ENCODE measurements at regions not wholly inside any gene's neighbourhood (a gene's known extent, or its start where the extent isn't known, plus 50 kb on each side); places are given as distances from the start of the nearest gene placed in this dataset.

DNA sequence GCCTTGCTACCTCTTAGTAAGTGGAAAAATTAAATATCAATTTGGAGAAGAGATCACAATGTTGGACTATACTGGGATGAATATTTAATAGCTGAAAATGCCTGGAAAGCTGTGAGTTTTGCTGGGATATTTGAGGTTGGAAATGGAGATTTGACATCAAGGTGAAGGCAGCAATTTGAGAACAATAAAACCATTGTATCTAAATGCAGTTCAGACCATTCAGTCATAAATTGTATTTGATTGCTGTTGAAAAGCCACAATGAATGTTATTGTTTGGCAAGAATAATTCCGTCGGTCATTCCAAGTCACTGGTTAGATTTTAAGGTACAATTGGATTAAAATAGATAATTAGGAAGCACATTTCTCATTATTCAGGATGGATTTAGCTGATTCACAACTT, 325.6 kb downstream of the HRH4 start:
- H3K36me3 ChIP-seq (ENCODE audit: control insufficient read depth in 2 of 2, insufficient read depth in 2 of 2, low read length in 2 of 2): no peaks in the 10 kb centered on the region
- H3K27me3 ChIP-seq (ENCODE audit: control insufficient read depth in 1 of 2, insufficient read depth in 2 of 2, low read length in 2 of 2): no peaks in the 10 kb centered on the region
- H3K9ac ChIP-seq (ENCODE audit: low read length in 2 of 2): no peak overlapping the region
- no peaks in the 10 kb centered on the region for H3K4me1 ChIP-seq (ENCODE audit: control insufficient read depth, insufficient read depth, low read length)
- no peak overlapping the region for H3K4me3 ChIP-seq (ENCODE audit: low read length in 2 of 2)
- no peak overlapping the region for H3K27ac ChIP-seq (ENCODE audit: low read length)
- no peaks in the 10 kb centered on the region for H3K9me3 ChIP-seq (ENCODE audit: control insufficient read depth in 2 of 2, low read length in 2 of 2)

DNA sequence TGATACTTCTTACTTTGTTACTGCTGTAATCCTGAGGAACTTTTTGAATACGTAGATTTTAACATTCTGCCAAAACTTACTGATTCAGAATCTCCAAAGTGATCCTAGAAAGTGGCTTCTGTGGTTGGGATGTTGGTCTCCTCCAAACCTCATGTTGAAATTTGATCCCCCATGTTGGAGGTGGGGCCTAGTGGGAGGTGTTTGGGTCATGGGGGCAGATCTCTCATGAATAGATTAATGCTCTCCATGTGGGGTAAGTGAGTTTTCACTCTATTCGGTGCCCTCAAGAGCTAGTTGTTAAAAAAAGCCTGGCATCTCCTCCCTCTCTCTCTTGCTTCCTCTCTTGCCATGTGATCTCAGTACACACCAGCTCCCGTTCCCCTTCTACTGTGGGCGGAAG, 329.9 kb downstream of the HRH4 start:
- Histone ChIP-seq H3K4me1 (ENCODE audit: control insufficient read depth, insufficient read depth, low read length) (no peaks in the 10 kb centered on the region), H3K36me3 (ENCODE audit: control insufficient read depth in 2 of 2, insufficient read depth in 2 of 2, low read length in 2 of 2) (no peaks in the 10 kb centered on the region), H3K27ac (ENCODE audit: low read length) (no peak overlapping the region), H3K9me3 (ENCODE audit: control insufficient read depth in 2 of 2, low read length in 2 of 2) (no peaks in the 10 kb centered on the region), H3K9ac (ENCODE audit: low read length in 2 of 2) (no peak overlapping the region), H3K27me3 (ENCODE audit: control insufficient read depth in 1 of 2, insufficient read depth in 2 of 2, low read length in 2 of 2) (no peaks in the 10 kb centered on the region), H3K4me3 (ENCODE audit: low read length in 2 of 2) (no peak overlapping the region)

DNA sequence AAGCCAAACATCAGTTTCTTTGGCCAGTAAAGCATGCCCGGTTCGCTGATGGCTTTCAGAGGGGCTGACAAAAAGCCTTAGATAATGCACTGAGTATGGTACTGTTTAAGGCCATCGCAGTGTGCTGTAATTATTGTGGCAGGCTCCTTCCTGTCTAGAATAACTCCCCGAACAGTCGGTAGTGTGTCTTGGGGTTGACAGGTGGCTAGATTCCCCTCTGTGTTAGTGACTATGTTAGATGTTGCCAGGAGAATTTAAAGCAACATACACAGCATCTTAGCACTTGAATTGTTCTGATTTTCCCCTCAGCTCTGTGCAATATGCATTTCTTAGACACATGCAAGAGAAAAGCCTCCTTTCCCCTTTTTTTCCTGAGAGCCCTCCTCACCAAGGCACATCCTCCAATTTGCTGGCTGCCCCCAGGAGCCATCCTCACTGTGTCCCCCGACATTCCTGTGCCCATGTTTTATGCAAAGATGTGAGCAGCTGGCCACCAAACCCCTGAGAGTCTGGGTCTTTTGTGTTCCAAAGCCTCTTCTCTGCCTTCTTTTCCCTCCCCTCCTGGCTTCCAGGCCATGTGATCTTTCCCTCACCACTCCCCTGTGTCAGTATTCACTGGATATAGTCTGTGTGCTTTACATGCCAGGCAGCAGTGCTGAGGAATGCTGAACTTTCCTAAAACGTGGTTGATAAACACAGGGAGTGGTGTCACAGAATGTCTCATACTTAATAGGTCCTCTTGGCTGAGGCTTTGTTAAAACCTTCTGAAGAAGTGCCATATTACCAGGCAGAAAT, 331.5 kb downstream of the HRH4 start:
- no peak overlapping the region for H3K9ac ChIP-seq (ENCODE audit: low read length in 2 of 2)
- no peak overlapping the region for H3K4me3 ChIP-seq (ENCODE audit: low read length in 2 of 2)
- H3K9me3 ChIP-seq (ENCODE audit: control insufficient read depth in 2 of 2, low read length in 2 of 2): no peaks in the 10 kb centered on the region
- H3K4me1 ChIP-seq (ENCODE audit: control insufficient read depth, insufficient read depth, low read length): no peaks in the 10 kb centered on the region
- no peak overlapping the region for H3K27ac ChIP-seq (ENCODE audit: low read length)
- no peaks in the 10 kb centered on the region for H3K27me3 ChIP-seq (ENCODE audit: control insufficient read depth in 1 of 2, insufficient read depth in 2 of 2, low read length in 2 of 2)
- no peaks in the 10 kb centered on the region for H3K36me3 ChIP-seq (ENCODE audit: control insufficient read depth in 2 of 2, insufficient read depth in 2 of 2, low read length in 2 of 2)

DNA sequence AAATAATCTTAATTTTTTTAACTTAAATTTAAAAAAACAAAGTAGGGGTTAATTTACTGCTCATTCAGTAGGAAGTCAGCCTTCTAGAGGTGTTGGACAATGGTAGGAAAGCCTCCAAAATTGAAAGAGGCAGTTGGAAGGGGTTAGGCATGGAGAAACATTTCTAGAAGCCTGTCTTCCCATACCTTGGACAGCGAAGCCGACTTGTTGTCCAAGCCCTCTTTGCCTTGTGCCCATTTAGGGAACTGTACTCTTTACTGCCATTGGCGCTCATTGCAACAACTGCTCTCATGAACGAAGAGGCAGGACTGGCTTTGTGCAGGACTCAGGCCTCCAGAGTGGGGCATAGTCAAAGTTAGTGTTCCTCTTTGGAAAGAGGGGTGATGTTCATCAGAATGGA, 333.3 kb downstream of the HRH4 start:
- no peak overlapping the region for H3K27ac ChIP-seq (ENCODE audit: low read length)
- H3K9ac ChIP-seq (ENCODE audit: low read length in 2 of 2): no peak overlapping the region
- no peaks in the 10 kb centered on the region for H3K36me3 ChIP-seq (ENCODE audit: control insufficient read depth in 2 of 2, insufficient read depth in 2 of 2, low read length in 2 of 2)
- H3K27me3 ChIP-seq (ENCODE audit: control insufficient read depth in 1 of 2, insufficient read depth in 2 of 2, low read length in 2 of 2): no peaks in the 10 kb centered on the region
- H3K4me1 ChIP-seq (ENCODE audit: control insufficient read depth, insufficient read depth, low read length): no peaks in the 10 kb centered on the region
- no peak overlapping the region for H3K4me3 ChIP-seq (ENCODE audit: low read length in 2 of 2)
- no peaks in the 10 kb centered on the region for H3K9me3 ChIP-seq (ENCODE audit: control insufficient read depth in 2 of 2, low read length in 2 of 2)

DNA sequence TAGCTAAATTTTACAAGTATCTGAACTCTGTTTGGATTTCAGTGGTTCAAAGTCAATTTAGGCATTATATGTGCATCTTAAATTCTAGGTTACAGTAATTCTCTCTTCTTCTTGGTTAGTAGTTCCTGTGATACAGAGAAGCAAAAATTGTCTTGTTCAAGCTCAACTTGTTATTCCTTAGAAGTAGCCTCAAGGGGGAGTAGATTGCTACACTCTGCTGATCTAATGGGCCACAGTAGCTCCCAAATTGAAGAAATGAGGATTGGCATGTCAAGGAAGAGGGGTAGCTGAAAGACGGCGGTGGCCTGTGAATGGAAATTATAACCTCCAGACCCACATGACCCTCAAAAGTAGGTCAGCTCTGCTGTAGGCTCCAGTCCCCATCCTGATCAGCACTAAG, 334.7 kb downstream of the HRH4 start:
- H3K27me3 ChIP-seq (ENCODE audit: control insufficient read depth in 1 of 2, insufficient read depth in 2 of 2, low read length in 2 of 2): no peaks in the 10 kb centered on the region
- no peak overlapping the region for H3K9ac ChIP-seq (ENCODE audit: low read length in 2 of 2)
- no peak overlapping the region for H3K4me3 ChIP-seq (ENCODE audit: low read length in 2 of 2)
- H3K36me3 ChIP-seq (ENCODE audit: control insufficient read depth in 2 of 2, insufficient read depth in 2 of 2, low read length in 2 of 2): no peaks in the 10 kb centered on the region
- no peaks in the 10 kb centered on the region for H3K9me3 ChIP-seq (ENCODE audit: control insufficient read depth in 2 of 2, low read length in 2 of 2)
- H3K4me1 ChIP-seq (ENCODE audit: control insufficient read depth, insufficient read depth, low read length): no peaks in the 10 kb centered on the region
- H3K27ac ChIP-seq (ENCODE audit: low read length): no peak overlapping the region

DNA sequence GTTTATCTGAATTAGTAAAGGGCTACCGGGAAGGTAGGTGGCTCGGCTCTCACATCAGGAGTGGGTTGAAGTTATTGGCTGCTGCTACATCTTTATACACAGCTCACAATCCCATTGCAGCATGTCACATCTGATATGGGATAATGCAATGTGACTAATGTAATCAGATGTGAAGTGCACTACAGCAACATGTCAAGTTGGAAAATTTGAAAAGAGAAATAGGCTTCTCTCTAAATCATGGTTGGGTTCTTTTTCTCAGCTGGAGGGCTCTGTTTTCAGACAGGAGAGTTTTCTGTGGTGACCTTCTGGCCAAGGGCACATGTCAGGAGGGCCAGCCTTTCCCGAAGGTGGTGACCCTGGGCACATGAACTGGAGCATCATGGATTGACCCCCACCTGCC, 337.5 kb downstream of the HRH4 start:
- Histone ChIP-seq H3K9ac (ENCODE audit: low read length in 2 of 2) (no peak overlapping the region), H3K4me1 (ENCODE audit: control insufficient read depth, insufficient read depth, low read length) (no peaks in the 10 kb centered on the region), H3K27me3 (ENCODE audit: control insufficient read depth in 1 of 2, insufficient read depth in 2 of 2, low read length in 2 of 2) (no peaks in the 10 kb centered on the region), H3K36me3 (ENCODE audit: control insufficient read depth in 2 of 2, insufficient read depth in 2 of 2, low read length in 2 of 2) (no peaks in the 10 kb centered on the region), H3K9me3 (ENCODE audit: control insufficient read depth in 2 of 2, low read length in 2 of 2) (peaks cover 0 to 3% of the 10 kb centered on the region in 2 donors), H3K4me3 (ENCODE audit: low read length in 2 of 2) (no peak overlapping the region), H3K27ac (ENCODE audit: low read length) (no peak overlapping the region)

DNA sequence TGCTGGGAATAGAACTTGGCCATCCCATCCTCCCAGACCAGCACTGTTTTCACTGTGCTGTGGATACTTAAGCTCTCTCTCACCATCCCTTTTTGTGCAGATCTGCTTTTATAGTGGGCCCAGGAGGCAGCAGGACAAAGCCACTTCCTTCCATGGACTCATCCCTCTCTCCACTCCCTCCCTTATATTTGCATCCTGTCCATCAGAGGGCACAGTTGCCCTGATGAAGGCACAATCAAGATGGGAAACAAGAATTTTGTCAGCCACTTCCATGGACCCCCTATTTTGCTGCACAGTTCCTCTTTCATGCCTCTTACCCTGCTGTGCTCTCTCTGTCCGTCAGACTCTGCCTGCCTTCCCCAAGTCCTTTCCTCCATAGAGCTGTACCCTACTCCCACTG, 338.7 kb downstream of the HRH4 start:
- no peaks in the 10 kb centered on the region for H3K36me3 ChIP-seq (ENCODE audit: control insufficient read depth in 2 of 2, insufficient read depth in 2 of 2, low read length in 2 of 2)
- H3K27ac ChIP-seq (ENCODE audit: low read length): no peak overlapping the region

DNA sequence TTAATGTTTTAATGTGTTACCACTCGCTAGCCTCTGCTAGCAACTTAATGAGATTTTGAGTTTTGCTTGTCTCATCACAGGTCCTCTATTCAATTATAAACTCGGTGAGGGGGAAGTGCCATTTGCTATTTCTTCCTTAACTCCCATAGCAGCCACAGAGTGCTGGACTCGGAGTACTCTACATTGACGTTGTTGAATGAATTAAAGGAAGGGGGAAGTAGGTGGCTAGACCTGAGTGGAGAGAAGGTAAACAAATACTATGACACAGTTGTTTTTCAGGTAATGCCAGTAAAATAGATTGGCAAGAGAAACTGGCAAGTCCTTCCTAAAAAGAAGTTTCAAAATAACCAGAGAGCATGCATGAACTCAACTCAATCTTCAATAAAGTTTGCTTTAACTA, 339.3 kb downstream of the HRH4 start:
- H3K27me3 ChIP-seq (ENCODE audit: control insufficient read depth in 1 of 2, insufficient read depth in 2 of 2, low read length in 2 of 2): no peaks in the 10 kb centered on the region
- no peak overlapping the region for H3K27ac ChIP-seq (ENCODE audit: low read length)
- no peaks in the 10 kb centered on the region for H3K4me1 ChIP-seq (ENCODE audit: control insufficient read depth, insufficient read depth, low read length)
- H3K9ac ChIP-seq (ENCODE audit: low read length in 2 of 2): no peak overlapping the region
- peaks cover 0 to 3% of the 10 kb centered on the region in 2 donors for H3K9me3 ChIP-seq (ENCODE audit: control insufficient read depth in 2 of 2, low read length in 2 of 2)
- no peak overlapping the region for H3K4me3 ChIP-seq (ENCODE audit: low read length in 2 of 2)
- no peaks in the 10 kb centered on the region for H3K36me3 ChIP-seq (ENCODE audit: control insufficient read depth in 2 of 2, insufficient read depth in 2 of 2, low read length in 2 of 2)

More for the DNA sequence above, 338.7 kb downstream of the HRH4 start:
- no peak overlapping the region for H3K9ac ChIP-seq (ENCODE audit: low read length in 2 of 2)
- no peaks in the 10 kb centered on the region for H3K4me1 ChIP-seq (ENCODE audit: control insufficient read depth, insufficient read depth, low read length)
- H3K27me3 ChIP-seq (ENCODE audit: control insufficient read depth in 1 of 2, insufficient read depth in 2 of 2, low read length in 2 of 2): no peaks in the 10 kb centered on the region
- no peak overlapping the region for H3K4me3 ChIP-seq (ENCODE audit: low read length in 2 of 2)
- peaks cover 0 to 3% of the 10 kb centered on the region in 2 donors for H3K9me3 ChIP-seq (ENCODE audit: control insufficient read depth in 2 of 2, low read length in 2 of 2)

DNA sequence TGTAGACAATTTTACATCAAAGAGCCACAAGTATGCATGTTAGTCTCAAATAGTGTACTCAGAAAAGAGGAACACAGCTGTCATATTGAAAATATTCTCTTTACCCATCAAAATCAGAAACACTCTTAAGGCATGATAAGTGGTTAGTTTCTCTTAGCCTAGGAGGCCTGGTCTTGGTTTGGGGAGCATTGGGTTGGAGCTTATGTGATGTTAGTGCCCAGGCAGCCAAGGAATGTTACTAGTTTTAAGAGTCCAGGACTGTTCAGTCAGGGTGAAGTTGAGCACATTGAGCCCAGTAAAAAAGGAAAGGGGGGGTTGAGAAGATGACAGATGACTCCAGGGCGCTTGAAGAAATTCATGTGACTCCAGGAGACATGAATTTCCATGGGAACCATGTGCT, 340.6 kb downstream of the HRH4 start:
- H3K4me1 ChIP-seq (ENCODE audit: control insufficient read depth, insufficient read depth, low read length): no peaks in the 10 kb centered on the region
- no peak overlapping the region for H3K4me3 ChIP-seq (ENCODE audit: low read length in 2 of 2)
- H3K36me3 ChIP-seq (ENCODE audit: control insufficient read depth in 2 of 2, insufficient read depth in 2 of 2, low read length in 2 of 2): no peaks in the 10 kb centered on the region
- H3K9me3 ChIP-seq (ENCODE audit: control insufficient read depth in 2 of 2, low read length in 2 of 2): peaks cover 0 to 3% of the 10 kb centered on the region in 2 donors
- no peak overlapping the region for H3K9ac ChIP-seq (ENCODE audit: low read length in 2 of 2)
- no peak overlapping the region for H3K27ac ChIP-seq (ENCODE audit: low read length)
- H3K27me3 ChIP-seq (ENCODE audit: control insufficient read depth in 1 of 2, insufficient read depth in 2 of 2, low read length in 2 of 2): no peaks in the 10 kb centered on the region

DNA sequence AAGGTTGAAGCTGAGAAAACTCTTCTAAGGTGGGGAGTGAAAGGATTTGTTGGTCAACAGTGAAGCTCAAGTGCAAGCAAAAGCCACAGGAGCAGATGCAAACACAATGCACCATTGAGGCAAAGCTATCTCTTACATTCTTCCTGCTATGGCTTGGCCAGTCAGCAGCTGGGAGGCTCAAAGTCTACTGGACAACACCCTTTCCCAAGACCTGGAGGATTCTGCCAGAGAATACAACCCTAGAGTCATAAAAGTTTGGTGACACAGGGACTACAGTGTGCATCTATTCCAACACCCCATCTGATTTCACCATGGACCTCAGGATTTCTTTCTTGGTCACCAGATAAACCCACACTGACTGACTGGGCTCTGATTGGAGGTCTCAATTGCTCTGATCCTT, 342.0 kb downstream of the HRH4 start:
- Histone ChIP-seq H3K36me3 (ENCODE audit: control insufficient read depth in 2 of 2, insufficient read depth in 2 of 2, low read length in 2 of 2) (no peaks in the 10 kb centered on the region), H3K27ac (ENCODE audit: low read length) (no peak overlapping the region), H3K9ac (ENCODE audit: low read length in 2 of 2) (no peak overlapping the region), H3K9me3 (ENCODE audit: control insufficient read depth in 2 of 2, low read length in 2 of 2) (peaks cover 0 to 3% of the 10 kb centered on the region in 2 donors), H3K27me3 (ENCODE audit: control insufficient read depth in 1 of 2, insufficient read depth in 2 of 2, low read length in 2 of 2) (no peaks in the 10 kb centered on the region), H3K4me1 (ENCODE audit: control insufficient read depth, insufficient read depth, low read length) (no peaks in the 10 kb centered on the region), H3K4me3 (ENCODE audit: low read length in 2 of 2) (no peak overlapping the region)

DNA sequence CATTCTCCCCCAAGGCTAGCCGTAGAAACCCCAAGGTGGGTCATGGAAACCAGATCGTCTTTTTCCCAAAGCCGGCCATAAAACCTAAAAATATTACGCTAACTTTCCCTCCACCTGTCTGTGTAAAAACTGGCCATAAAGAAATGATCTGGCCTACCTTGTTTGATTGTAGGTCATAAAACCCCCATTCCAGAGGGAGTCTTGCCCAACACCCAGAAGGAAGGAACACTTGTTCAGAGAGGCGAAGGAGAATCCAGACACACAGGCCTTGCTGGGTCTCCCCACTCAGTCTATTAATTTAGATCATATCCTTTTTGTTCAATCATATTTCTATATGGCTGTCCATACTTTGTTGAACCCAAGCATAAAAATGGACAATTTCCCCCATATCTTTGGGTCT, 344.7 kb downstream of the HRH4 start:
- H3K36me3 ChIP-seq (ENCODE audit: control insufficient read depth in 2 of 2, insufficient read depth in 2 of 2, low read length in 2 of 2): no peaks in the 10 kb centered on the region
- no peaks in the 10 kb centered on the region for H3K27me3 ChIP-seq (ENCODE audit: control insufficient read depth in 1 of 2, insufficient read depth in 2 of 2, low read length in 2 of 2)
- no peak overlapping the region for H3K9ac ChIP-seq (ENCODE audit: low read length in 2 of 2)
- peaks cover 0 to 3% of the 10 kb centered on the region in 2 donors for H3K9me3 ChIP-seq (ENCODE audit: control insufficient read depth in 2 of 2, low read length in 2 of 2)
- no peak overlapping the region for H3K4me3 ChIP-seq (ENCODE audit: low read length in 2 of 2)
- no peak overlapping the region for H3K27ac ChIP-seq (ENCODE audit: low read length)
- H3K4me1 ChIP-seq (ENCODE audit: control insufficient read depth, insufficient read depth, low read length): no peaks in the 10 kb centered on the region
